Neural progenitor cell (in vitro differentiated cells): ENCODE measurements at regions not wholly inside any gene's neighbourhood (a gene's known extent, or its start where the extent isn't known, plus 50 kb on each side); places are given as distances from the start of the nearest gene placed in this dataset.

Experiments
- DNase-seq: peaks from one replicate; pipeline ENCODE4 v3.0.0-alpha.2; 2016; ENCODE audit warnings: low spot score
- H2AFZ ChIP-seq: fragments of 200-600 bp; sonication (generic); replicated peaks from 2 replicates; pipeline ENCODE4 v1.6.1; 2016; ENCODE audit warnings: antibody characterized with exemption
- H3F3A ChIP-seq: fragments of 200-600 bp; sonication (generic); 2 replicates; pipeline ENCODE4 v1.6.1; 2016; ENCODE audit warnings: antibody characterized with exemption, low read depth
- H3K27ac ChIP-seq: fragments of 200-600 bp; sonication (generic); 2 replicates; pipeline ENCODE4 v1.5.1; 2016; ENCODE audit warnings: mild to moderate bottlenecking
- H3K27me3 ChIP-seq: fragments of 200-600 bp; sonication (generic); 2 replicates; pipeline ENCODE4 v1.6.1; 2016; ENCODE audit warnings: mild to moderate bottlenecking, moderate library complexity
- H3K36me3 ChIP-seq: fragments of 200-600 bp; sonication (generic); 2 replicates; pipeline ENCODE4 v1.5.1; 2016
- H3K4me1 ChIP-seq: fragments of 200-600 bp; sonication (generic); 2 replicates; pipeline ENCODE4 v1.6.1; 2016; ENCODE audit warnings: mixed run types
- H3K4me2 ChIP-seq: fragments of 200-600 bp; sonication (generic); 2 replicates; pipeline ENCODE4 v1.6.1; 2016
- H3K4me3 ChIP-seq: fragments of 200-600 bp; sonication (generic); 2 replicates; pipeline ENCODE4 v1.5.1; 2016
- H3K79me2 ChIP-seq: fragments of 200-600 bp; sonication (generic); 2 replicates; pipeline ENCODE4 v1.6.1; 2016; ENCODE audit warnings: low read depth
- H3K9ac ChIP-seq: fragments of 200-600 bp; sonication (generic); 2 replicates; pipeline ENCODE4 v1.6.1; 2016
- H3K9me3 ChIP-seq: fragments of 200-600 bp; sonication (generic); 2 replicates; pipeline ENCODE4 v1.5.1; 2016; ENCODE audit warnings: low read depth
- H4K20me1 ChIP-seq: fragments of 200-600 bp; sonication (generic); 2 replicates; pipeline ENCODE4 v1.6.1; 2016; ENCODE audit warnings: low read depth
- H3K27ac Mint-ChIP-seq: 3 replicates; pipeline ENCODE4 v1.8.0; 2021; ENCODE audit warnings: mixed read lengths
- H3K27me3 Mint-ChIP-seq: 2 replicates; pipeline ENCODE4 v1.8.0; 2022; ENCODE audit warnings: low read depth, mild to moderate bottlenecking, inconsistent platforms, moderate library complexity, mixed read lengths; ENCODE audit not compliant: insufficient read depth
- H3K36me3 Mint-ChIP-seq: 3 replicates; pipeline ENCODE4 v1.8.0; 2021; ENCODE audit warnings: mixed read lengths
- H3K4me1 Mint-ChIP-seq: 3 replicates; pipeline ENCODE4 v1.8.0; 2021; ENCODE audit warnings: mixed read lengths
- H3K4me3 Mint-ChIP-seq: 3 replicates; pipeline ENCODE4 v1.8.0; 2021; ENCODE audit warnings: mild to moderate bottlenecking, moderate library complexity, mixed read lengths
- H3K9me3 Mint-ChIP-seq: 3 replicates; pipeline ENCODE4 v1.8.0; 2020; ENCODE audit warnings: mixed read lengths
- CTCF ChIP-seq: fragments of 200-600 bp; sonication (generic); IDR thresholded peaks from 2 replicates; pipeline ENCODE4 v1.5.1; 2017; ENCODE audit warnings: antibody characterized with exemption, mild to moderate bottlenecking
- EZH2 ChIP-seq: fragments of 200-600 bp; sonication (generic); IDR thresholded peaks from 2 replicates; pipeline ENCODE4 v1.6.1; 2017; ENCODE audit warnings: antibody characterized with exemption, mild to moderate bottlenecking, moderate library complexity
- EZH2phosphoT487 ChIP-seq: fragments of 200-600 bp; sonication (generic); IDR thresholded peaks from 2 replicates; pipeline ENCODE4 v1.6.1; 2017; ENCODE audit warnings: antibody characterized with exemption

- Histone ChIP-seq H2AFZ (peak overlapping the region; percentile 22), H3K36me3 (no peaks in the 10 kb centered on the region), H4K20me1 (no peaks in the 10 kb centered on the region), H3K27ac (no peak overlapping the region), H3K9me3 (no peaks in the 10 kb centered on the region), H3K9ac (no peak overlapping the region), H3K4me3 (no peak overlapping the region), H3K79me2 (no peaks in the 10 kb centered on the region), H3K4me2 (no peak overlapping the region), H3K27me3 (no peaks in the 10 kb centered on the region), H3K4me1 (no peaks in the 10 kb centered on the region), H3F3A (no peaks in the 10 kb centered on the region)
- no peaks in the 10 kb centered on the region for H3K27me3 Mint-ChIP-seq
- no peak for TF ChIP-seq EZH2phosphoT487
- TF ChIP-seq CTCF = no peak
- TF ChIP-seq EZH2 = no peak
- no peak for DNase-seq
- no peaks in the 10 kb centered on the region for H3K36me3 Mint-ChIP-seq
- no peak overlapping the region for H3K4me3 Mint-ChIP-seq
- no peaks in the 10 kb centered on the region for H3K9me3 Mint-ChIP-seq
- no peak overlapping the region for H3K27ac Mint-ChIP-seq
- H3K4me1 Mint-ChIP-seq = no peaks in the 10 kb centered on the region
Observed at GRCh38 chr4:53693909-53694308, 102.6 kb upstream of the LNX1 start.

GRCh38 chr4:53693408-53693807, 102.1 kb upstream of the LNX1 start:
- no peak overlapping the region for H3K4me2 ChIP-seq
- no peaks in the 10 kb centered on the region for H3K9me3 ChIP-seq
- H3K79me2 ChIP-seq = no peaks in the 10 kb centered on the region
- no peaks in the 10 kb centered on the region for H3K4me1 ChIP-seq
- H3K4me3 ChIP-seq = no peak overlapping the region
- H3K27ac ChIP-seq = no peak overlapping the region
- Mint-ChIP-seq H3K9me3 (no peaks in the 10 kb centered on the region), H3K27ac (no peak overlapping the region), H3K36me3 (no peaks in the 10 kb centered on the region), H3K4me3 (no peak overlapping the region), H3K4me1 (no peaks in the 10 kb centered on the region), H3K27me3 (no peaks in the 10 kb centered on the region)
- no peak for TF ChIP-seq CTCF
- no peaks in the 10 kb centered on the region for H4K20me1 ChIP-seq
- H3K27me3 ChIP-seq = no peaks in the 10 kb centered on the region
- no peak for DNase-seq
- no peaks in the 10 kb centered on the region for H3K36me3 ChIP-seq
- peak overlapping the region; percentile 22 for H2AFZ ChIP-seq
- H3F3A ChIP-seq = no peaks in the 10 kb centered on the region
- no peak overlapping the region for H3K9ac ChIP-seq

GRCh38 chr4:53688186-53688790, 97.0 kb upstream of the LNX1 start:
- no peak overlapping the region for H3K27ac Mint-ChIP-seq
- no peak overlapping the region for H3K4me3 Mint-ChIP-seq
- Histone ChIP-seq H3K4me1 (no peaks in the 10 kb centered on the region), H3K4me2 (no peak overlapping the region), H3K9ac (no peak overlapping the region), H3K36me3 (no peaks in the 10 kb centered on the region), H3K4me3 (no peak overlapping the region), H3F3A (no peaks in the 10 kb centered on the region), H4K20me1 (no peaks in the 10 kb centered on the region), H3K9me3 (no peaks in the 10 kb centered on the region), H3K27me3 (no peaks in the 10 kb centered on the region), H2AFZ (no peak overlapping the region), H3K79me2 (no peaks in the 10 kb centered on the region), H3K27ac (no peak overlapping the region)
- H3K36me3 Mint-ChIP-seq = no peaks in the 10 kb centered on the region
- DNase-seq = no peak
- H3K27me3 Mint-ChIP-seq = peaks cover 4% of the 10 kb centered on the region
- H3K9me3 Mint-ChIP-seq = no peaks in the 10 kb centered on the region
- TF ChIP-seq EZH2phosphoT487 (no peak), CTCF (no peak), EZH2 (no peak)
- no peaks in the 10 kb centered on the region for H3K4me1 Mint-ChIP-seq
